OCI-LY7 (cell line): ENCODE measurements at regions not wholly inside any gene's neighbourhood (a gene's known extent, or its start where the extent isn't known, plus 50 kb on each side); places are given as distances from the start of the nearest gene placed in this dataset.

Source experiments
- CTCF ChIP-seq: fragments of 200-600 bp; sonication (generic); conservative IDR thresholded peaks from 2 replicates; pipeline ENCODE4 v1.5.1; 2014; ENCODE audit warnings: mild to moderate bottlenecking, antibody characterized with exemption, low read length, moderate library complexity, mixed read lengths
- EZH2phosphoT487 ChIP-seq: fragments of 200-600 bp; sonication (generic); IDR thresholded peaks from 2 replicates; pipeline ENCODE4 v1.6.1; 2018; ENCODE audit warnings: low read depth, borderline replicate concordance, mild to moderate bottlenecking, mixed run types, antibody characterized with exemption, low read length, moderate library complexity, mixed read lengths

DNA sequence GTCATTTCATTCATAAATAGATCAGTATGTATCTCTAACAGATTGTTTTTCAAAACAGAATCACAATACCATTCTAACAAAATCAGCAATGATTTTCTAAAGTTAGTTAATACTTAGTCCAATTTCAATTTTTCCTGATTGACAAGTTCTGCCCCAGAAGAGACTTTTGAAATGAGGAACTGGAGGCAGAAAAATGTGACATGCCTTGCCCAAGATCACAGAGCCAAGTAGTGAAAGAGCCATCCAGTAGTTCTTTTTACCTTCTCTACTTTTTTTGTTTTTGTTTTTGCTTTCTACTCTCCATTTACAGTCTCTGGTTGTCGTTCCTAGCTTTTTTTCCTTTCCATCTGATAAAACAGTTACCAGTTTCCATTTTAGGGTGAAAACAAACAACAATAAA lies 129.3 kb upstream of the TMEM164 start:
- TF ChIP-seq CTCF (no peak), EZH2phosphoT487 (no peak)
